T-helper 2 cell (primary cell): ENCODE measurements at regions not wholly inside any gene's neighbourhood (a gene's known extent, or its start where the extent isn't known, plus 50 kb on each side); places are given as distances from the start of the nearest gene placed in this dataset.

Experiments
- DNase-seq, 5 experiments: peaks; one replicate each; pipeline versions ENCODE4 v3.0.0 to v3.0.0-alpha.2; 2012 to 2022

DNA sequence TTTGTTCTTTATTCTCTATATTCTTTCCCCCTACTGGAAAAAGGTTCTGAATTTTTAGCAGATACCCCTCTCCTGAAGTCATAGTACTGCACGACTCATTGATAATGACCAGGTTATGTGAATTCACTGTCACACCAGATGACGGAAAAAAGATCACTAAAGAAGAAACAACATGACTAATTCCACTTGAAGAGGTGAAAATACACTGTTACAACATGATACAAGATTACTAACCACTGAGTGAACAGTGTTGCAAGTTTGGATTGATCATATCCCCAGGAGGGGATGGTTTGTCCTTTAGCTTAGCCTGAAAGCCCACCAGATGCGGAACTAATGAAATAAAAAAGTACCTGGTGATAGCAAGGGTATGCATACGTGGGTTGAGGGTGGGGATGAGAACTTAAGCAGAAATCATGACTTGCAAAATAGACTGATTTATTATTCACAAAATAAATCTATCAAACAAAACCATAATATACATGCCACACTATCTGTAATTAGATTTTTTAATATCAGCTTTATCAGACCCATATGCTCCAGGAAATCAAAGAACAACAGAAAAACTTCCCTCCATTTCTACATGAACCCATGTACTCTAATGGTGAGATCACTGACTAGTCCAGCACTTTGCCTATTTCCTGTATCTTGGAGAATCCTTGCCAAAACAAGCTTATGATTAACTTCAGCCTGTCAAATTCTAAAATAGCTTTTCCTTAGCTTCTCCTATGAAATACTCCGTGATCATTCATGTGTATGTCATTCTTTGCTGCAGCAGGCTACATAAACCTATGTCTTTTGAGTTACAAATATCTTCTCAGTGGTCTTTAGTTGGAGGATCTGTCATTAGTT lies 257.4 kb upstream of the AGA start:
- DNase-seq, result no peak

DNA sequence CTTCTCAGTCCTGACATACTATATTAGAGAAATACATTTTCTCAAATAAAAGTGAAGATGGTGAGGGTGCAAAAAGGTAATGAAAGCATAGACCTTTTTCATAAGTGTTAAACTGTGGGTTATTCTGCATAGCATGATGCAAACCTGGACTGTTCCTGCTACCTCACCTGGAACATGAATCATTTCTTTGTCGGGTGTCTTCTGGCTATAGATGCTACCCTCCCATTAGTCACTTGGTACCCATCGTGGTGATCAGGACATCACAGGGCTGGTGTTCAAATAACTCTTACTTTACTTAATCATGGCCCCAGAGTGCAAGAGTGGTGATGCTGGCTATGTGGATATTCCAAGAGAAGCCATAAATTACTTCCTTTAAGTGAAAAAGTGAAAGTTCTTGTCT lies 264.7 kb upstream of the AGA start:
- no peak for DNase-seq

DNA sequence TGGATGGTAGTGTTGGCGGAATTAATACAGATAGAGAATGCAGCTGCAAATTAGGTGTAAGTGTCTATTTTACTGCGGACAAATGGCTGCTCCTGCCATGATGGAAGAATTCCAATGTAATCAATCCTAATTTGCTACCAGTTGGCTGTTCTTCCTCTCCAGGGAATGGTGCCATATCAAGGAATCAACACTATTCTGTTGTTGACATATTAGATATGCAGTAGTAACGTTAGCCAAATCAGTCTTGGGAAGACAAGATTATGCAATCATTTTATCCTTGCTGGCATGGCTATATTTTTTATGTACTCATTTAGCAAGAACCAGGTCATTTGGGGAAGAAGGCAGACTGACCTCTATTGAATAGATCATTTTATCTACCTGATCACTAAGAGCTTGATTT lies 271.2 kb upstream of the AGA start:
- no peak for DNase-seq

DNA sequence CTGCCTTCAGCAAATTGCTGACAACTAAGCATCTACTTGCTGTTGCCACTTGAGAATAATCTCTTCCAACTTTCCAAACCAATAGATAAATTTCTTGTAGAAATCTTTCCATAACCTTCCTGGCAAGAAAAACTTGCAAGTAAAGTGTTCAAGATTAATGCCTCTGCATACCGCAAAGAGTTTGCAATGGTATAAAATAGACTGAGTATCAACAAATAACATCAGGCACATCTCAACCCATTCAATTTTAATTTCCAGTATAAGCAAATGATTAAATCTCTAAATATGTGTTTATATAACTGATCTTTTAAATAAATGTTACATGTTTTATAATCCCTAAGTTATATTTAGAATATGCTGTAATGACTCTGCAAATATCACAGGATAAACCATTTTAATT lies 275.2 kb upstream of the AGA start:
- no peak for DNase-seq

DNA sequence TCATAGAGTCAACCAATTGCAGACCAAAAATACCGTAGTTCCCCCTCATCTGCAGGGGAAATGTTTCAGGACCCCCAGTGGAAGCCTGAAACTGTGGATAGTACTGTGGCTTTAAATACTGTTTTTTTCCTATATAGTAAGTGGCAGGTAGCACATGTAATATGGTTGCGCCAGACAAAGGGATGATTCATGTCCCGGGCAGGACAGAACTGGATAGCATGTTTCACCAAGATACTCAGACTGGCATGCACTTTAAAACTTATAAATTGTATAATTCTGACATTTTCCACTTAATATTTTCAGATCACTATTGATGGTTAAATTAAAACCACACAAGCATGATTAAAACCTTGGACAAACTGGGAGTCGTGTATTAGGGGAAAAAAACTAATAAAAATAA lies 276.3 kb upstream of the AGA start:
- DNase-seq, result no peak

DNA sequence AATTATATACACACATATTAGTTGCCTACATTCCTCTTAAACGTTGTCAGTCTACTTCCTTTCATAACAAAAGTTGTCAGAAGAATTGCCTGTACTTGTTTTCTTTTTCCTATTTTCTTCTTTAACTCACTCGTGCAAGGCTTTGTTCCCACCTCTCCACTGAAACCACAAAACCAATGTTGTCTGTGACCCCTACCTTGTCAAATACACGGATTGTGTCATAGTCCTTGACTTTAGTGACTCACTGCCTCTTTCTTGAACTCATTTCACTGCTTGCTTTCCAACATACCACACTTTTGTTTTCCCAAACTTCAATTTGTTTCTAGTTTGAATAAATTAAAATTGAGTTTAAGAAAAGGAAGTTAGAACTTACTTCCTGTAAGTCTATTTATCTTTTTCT lies 283.9 kb upstream of the AGA start:
- no peak for DNase-seq

DNA sequence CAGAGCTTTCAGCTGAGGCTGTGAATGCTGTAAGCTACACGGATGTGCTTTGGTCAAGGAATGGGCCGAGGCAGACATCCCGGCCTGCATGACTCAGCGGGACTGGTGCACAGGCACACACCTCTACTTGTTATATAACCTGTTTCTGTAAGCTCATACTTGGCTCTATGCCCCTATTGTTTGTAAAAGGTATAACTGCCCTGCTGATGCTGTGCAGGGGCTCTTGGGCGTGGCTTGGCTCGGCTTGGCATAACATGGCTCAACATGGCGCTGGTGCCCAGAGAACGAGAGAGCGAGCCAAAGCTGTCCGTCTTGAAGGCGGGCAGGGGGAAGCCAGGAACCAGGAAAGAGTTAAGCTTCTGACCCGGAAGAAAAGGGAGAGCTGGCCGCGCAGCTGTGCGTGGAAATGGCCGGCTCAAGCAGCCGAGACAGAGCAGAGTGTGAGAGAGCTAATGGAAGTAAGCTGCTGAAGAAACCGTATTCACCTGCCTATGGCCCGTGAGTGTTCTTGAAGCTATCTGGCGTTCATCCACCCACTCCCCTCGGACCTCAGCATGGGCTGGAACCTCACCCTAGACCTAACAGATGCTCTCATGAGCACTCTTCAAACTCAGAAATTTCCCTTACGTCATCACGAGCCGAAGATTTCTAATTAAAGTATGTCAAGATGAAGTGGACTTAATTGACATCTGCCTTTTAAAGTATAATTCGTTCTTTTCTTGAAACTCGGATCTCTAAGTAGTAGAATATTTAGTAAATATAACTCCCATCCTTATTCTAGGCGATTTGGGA lies 286.3 kb upstream of the AGA start:
- no peak for DNase-seq

DNA sequence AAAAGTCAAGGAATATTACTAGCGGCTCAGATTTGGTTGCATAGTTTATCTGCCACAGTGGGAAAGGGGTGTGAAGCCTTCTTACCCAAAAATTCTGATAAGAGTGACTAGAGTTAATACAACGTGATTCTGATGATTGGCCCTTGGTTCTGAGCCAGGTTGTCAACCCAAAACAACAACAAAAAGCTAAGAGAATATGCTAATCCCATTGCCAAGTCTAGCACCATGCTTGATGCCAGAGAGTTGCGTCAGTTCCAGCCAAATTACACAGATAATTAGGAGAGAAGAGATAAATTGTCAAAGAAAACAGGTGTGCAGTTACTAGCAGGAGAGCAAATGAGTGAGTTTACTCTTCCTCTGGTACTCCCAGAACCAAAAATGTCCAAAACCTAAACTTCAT lies 287.4 kb upstream of the AGA start:
- DNase-seq, result no peak

DNA sequence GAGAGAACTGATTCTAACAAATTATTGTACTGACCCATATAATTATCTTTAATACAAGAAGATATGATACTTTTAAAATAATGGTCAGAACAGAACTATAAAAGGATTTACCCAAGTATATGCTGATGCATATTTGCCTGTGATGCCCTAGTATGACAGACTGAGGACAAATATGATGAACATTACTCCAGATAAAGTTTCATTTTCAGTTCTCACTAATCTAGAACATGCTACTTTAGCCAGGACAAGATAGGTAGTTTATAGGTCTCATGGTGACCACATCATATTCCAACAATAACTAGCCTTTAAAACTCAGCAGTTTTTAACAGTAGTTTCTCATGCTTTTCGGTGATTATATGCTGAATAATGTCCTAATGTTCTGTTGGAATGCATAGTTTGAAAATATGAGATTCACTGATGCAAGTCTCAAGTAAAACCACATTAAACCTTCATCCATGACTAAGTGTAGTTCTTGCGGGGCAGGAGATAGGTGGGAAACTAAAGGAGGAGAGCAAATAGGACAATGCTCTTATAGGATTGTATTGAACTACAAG lies 295.2 kb upstream of the AGA start:
- DNase-seq, result no peak

DNA sequence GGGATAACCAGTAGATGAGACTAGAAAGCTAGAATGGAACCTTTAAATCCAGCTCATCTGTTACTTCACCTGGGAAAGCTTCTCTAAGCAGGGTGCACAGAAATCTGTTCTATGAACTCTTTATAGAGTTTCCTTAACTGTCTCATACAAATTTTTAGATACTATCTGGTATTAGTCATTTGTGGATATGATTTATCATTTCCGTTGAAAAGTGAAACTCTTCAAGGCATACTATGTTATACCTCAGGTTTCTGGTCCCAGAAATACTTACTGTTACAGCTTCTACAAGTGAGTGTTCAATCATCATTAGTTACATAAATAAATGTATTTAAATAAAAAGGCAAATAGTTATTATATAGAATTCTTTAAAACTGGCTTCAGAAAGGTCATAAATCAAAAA lies 298.3 kb upstream of the AGA start:
- DNase-seq, result peak in 1 of 5 experiments; percentile 71

DNA sequence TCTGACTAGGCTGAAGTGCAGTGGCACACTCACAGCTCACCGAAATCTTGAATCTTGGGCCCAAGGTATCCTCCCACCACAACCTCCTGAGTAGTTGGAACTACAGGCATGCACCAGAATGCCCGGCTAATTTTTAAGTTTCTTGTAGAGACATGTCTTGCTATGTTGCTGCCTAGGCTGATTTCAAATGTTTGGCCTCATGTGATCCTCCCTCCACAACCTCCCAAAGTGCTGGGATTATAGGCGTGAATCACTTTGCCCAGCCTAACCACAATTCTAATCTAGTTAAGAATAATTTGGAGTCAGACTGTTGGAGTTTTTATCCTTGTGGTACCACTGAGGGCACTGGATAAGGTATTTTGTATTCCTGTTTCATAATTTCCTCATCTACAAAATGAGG lies 317.5 kb upstream of the AGA start:
- DNase-seq, result no peak

DNA sequence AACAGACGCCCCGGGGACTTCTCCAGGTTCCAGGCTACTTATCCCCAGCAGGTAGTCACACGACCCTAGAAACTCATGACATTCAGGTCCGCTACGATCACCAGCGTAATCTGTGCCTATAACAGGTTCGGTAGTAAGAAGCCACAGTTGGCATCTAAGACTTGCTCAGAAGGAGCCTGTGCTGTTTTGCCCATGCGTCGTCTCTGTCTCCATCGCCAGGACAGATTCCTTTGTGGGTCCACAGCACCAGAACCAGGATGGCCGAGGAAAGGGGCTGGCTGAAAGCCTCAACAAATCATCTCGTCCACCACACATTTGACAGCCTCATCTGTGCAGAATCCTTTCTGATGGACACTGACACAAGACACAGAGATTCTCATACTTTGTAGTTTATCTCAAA lies 319.5 kb upstream of the AGA start:
- DNase-seq, result no peak

DNA sequence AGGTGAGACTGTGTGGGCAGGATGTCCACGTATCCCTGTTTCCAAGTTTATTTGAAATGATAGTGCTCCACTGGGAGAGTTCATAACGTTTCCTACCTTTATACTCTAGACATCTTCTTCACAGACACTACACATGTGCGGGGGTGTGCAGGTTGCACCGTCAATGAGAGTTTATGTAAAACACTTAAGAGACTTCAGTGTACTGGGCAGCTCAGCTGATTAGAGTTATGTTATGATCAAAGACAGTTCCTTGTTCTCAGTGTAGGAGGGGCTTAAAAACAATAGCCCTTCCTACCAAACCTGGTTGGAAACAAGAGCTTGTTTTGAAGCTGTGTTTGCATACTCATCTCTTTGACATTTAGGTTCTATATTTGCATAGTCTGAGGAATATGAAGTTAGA lies 326.9 kb upstream of the AGA start:
- DNase-seq, result no peak

DNA sequence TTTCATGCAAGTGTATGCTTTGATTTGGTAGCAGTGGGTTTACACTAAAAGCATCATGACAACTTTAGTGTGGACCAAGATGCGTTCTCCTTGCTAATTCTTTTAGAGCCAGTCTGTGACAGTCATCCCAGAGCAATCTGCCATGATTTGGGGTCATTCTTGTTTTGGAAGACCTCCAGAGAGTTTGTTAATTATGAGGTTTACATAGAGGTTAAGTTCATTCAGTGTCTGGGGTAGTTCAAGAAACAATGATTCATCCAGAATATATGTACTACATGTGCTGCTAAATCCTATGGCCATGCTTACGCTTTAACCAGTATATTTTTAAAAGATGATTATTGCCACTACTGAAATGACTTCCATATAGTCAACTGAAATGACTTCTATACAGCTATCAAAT lies 328.5 kb upstream of the AGA start:
- no peak for DNase-seq

DNA sequence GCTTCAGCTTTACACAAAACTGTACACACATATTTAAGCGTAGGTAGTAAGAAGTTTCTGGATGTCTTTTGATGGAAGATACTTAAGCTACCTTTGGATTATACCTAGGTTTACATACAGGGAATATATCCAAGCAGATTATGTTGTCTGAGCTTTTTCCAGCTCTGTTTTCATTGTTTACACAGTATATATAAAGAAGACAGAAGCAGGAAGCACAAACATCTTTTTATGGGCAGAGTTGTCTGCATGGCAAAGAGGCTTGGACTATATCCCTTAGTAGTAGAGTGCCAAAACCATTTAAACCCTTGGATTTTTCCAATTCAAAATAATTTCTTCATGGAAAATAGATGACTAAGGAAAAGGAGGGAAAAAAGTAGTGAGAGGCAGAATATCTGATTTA lies 329.4 kb upstream of the AGA start:
- no peak for DNase-seq

DNA sequence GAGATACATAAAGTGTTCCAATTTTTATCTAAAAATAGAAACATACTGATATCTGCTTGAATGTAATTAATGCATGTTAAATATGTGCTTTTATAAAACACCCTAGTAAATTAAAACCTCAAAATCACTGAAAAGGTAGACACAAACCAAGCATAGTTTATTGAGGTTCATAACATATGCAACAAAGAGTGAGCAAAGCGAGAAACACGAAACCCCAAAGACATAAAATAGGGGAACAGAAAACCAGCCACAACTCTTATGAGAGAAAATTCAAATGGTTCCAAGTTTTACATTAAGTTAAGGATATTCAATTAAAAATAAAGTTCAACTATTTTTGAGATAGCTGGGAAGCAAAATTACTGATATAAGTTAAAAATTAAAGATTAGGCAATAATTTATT lies 336.4 kb upstream of the AGA start:
- DNase-seq, result no peak

DNA sequence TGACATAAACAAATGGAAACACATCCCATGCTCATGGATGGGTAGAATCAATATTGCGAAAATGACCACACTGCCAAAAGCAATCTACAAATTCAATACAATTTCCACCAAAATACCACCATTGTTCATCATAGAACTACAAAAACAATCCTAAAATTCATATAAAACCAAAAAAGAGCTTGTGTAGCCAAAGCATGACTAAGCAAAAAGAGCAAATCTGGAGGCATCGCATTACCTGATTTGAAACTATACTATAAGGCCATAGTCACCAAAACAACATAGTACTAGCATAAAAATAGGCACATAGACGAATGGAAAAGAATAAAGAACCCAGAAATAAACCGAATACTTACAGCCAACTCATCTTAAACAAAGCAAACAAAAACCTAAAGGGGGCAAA lies 342.8 kb upstream of the AGA start:
- no peak for DNase-seq

DNA sequence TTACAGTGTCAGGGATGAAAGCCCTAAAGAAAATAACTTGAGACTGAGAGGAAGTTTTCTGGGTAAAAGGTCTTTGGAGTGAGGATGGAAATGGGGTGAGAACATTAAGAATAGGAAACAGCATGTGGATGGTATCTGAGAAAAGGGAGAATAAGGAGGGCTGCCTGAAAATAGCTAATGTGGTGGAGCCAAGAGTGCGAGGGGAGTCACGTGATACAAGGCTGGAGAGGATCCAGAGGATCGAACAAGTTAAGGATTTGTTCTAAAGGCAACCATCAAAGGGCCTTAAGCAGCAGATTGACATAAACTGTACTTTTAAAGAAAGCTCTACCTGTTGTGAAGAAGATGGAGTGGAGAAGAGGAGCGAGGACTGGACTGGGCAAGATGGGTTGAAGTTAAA lies 347.4 kb upstream of the AGA start:
- DNase-seq, result no peak

DNA sequence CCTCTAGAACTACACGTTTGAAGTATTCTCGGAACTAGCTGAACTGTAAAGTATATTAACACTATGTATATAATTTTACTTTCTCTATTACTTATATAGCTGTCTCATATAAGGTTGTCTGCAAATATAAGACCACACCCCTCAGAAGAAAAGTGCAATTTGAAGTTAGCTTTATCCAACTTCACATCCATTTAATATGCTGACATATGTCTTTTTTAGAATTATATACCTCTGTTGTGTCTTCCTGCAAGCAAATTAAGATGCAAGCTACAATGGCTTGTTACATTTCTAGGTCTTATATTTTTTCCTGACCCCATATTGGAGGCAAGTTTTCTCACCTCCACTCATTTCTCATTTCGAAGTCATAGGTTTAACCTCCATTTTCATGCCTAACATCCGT lies 349.0 kb upstream of the AGA start:
- DNase-seq, result no peak

DNA sequence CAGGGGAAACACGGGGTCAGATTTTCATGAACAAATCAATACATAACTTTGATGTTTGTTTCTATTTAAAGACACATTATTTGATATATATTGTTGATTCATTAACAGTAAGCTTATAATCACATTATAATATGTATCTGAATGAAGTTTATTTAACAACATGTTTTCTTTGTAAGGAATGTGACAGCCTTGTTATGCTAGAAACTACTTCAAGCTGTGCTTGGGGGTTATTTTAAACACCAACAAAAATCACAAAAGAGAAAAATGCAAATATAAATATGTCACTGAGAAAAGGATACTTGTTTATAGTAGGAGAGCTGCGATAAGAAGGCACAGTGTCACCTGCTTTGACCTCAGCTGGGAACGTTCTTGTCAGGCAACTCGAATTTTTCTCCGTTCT lies 354.6 kb upstream of the AGA start:
- no peak for DNase-seq

DNA sequence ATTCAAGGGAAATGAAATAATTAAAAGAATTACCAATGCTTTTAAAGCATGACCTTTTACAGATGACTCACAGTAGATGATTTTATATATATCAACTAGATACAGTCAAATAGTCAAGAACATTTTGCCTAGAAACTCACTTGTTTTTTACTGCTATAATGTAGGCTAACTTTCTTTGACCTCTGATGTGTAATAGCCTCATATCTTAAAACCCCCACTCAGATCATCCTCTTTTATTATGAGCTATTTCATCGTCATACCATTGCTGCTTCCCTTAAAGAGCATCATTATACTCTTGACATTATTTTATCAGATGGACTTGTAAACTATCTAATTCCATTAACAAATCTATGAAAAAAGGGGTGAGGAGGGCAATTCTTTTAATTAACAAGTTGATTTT lies 355.9 kb upstream of the AGA start:
- DNase-seq, result no peak

DNA sequence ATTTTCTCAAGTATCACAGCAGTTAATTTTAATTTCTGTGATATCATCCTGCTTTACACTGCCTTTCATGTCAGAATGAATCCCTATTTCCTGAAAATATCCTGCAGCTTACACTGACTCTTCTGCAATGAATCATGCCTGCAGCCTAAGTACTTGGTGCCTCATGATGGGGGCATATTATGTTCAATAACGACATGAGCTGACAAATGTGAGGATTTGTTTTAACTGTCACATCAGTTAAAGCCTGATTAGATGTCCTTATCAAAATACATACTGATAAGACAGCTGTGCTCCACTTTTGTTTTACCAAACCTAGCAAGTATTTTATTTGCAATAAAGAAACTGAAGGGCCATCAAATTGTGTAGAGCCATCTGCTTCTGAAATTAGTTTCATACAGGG lies 359.9 kb upstream of the AGA start:
- no peak for DNase-seq

DNA sequence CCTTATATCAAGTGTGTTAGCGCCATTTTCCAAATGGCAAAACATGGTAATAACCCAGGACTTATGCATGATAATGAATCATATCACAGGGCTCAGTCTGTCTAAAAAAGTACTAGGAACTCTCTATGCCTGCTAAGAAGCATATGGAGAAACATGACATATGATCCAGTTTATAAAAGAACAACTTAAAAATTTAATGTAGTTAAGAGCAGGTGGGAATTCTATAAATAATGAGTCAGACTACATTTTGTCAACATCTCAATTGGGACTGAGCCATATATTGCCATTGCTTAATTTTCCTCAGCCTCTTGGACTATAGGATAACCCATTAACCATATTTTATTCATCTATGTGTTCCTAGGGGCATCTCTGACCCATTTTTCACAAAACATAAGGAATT lies 360.4 kb upstream of the AGA start:
- DNase-seq, result no peak

DNA sequence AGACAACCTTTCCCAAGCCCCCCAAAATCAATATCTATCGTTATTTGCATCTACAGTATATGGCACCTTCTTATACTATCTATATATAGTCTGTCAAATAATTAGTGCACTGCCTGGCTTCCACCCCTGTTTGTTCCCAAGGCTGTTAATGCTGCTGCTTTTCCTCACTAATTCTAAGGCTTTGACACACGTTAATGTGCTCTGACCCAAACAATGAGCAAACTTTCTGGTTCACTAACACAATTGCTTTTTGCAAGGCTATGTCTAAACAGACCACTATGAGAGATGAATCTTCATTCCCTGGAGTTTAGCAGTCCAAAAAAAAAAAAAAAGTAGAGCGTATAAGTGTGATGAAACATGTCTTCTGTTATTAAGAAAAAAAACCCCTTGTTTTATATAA lies 360.9 kb upstream of the AGA start:
- DNase-seq, result no peak
